HG03139 (cell line): ENCODE measurements at regions not wholly inside any gene's neighbourhood (a gene's known extent, or its start where the extent isn't known, plus 50 kb on each side); places are given as distances from the start of the nearest gene placed in this dataset.
"Not testable (repeated sequence)": the region's sequence is repeated elsewhere in the genome, so short reads cannot be mapped to it uniquely, and the experiment has no call there.

ENCODE experiments used
- ATAC-seq: cut with Tn5 transposase; IDR thresholded peaks from one replicate; pipeline ENCODE4 v1.9.1; 2021; ENCODE audit not compliant: unreplicated experiment

DNA sequence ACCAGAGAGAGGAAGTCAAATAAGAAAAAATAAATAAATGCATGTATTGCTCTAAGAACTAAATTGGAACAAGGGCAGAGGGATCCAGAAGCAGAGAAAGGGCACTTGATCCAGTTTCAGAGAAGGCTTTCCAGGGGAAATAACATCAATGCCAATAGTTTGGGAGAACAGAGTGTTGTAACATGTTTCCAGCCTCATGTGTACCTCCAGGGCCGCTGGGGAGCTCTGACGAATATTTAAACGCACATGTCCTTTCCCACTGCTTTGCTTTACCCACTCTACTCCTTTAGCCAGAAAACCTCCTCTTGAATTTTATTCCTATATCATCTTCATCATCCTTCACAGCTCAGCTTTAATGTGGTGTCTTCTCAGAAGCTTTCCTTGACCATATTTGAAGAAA lies 233.7 kb downstream of the ENC1 start:
- ATAC-seq = no peak

GRCh38 chr5:74405593-74405992 lies 234.9 kb downstream of the ENC1 start:
- no peak for ATAC-seq

DNA sequence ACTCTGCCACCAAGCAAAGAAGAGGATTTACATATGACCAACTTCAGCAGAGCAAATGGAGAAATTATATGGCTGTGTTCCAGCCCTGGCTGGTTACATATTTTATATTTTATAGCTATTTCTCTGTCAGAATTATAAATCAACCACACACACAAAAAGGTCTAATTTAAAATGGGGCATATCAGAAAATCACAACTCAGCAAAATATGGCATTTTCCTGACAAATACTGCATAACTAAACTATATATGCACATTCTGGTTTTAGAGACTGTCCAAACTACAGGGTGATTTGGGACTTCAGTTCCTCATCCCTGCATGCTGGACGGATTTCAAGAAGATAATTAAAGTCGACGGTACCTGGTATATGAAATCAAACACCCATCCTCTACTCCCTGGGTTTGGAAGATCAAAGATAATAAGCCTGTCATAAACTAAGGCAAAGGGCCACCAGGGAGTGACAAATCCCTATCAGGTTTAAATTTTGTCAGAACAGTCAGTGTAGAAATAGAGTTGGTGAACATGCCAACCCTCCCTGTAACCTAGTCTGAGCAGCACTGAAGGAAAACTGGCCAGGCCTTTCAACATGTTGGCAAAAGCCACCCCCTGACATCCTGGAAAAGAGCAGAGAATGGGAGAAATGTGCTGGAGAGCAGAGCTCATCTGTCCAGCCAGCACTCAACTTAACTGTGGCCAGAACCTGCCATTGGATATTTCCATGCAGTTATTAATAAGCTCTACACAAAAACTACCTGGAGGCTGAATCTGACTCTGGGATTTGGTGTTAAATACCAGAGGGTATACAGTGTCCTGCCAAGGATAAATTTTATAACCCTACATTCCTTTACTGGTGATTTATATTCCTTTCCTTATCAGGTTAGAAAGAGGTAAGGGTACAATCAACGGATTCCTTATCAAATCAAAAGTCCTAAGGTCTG lies 235.7 kb downstream of the ENC1 start:
- ATAC-seq = no peak

- ATAC-seq = no peak
Observed at GRCh38 chr5:74403771-74404170, 236.8 kb downstream of the ENC1 start.

GRCh38 chr5:74402553-74402952 lies 238.0 kb downstream of the ENC1 start:
- no peak for ATAC-seq

- ATAC-seq = no peak
Observed at GRCh38 chr5:74401946-74402320, 238.6 kb downstream of the ENC1 start.

DNA sequence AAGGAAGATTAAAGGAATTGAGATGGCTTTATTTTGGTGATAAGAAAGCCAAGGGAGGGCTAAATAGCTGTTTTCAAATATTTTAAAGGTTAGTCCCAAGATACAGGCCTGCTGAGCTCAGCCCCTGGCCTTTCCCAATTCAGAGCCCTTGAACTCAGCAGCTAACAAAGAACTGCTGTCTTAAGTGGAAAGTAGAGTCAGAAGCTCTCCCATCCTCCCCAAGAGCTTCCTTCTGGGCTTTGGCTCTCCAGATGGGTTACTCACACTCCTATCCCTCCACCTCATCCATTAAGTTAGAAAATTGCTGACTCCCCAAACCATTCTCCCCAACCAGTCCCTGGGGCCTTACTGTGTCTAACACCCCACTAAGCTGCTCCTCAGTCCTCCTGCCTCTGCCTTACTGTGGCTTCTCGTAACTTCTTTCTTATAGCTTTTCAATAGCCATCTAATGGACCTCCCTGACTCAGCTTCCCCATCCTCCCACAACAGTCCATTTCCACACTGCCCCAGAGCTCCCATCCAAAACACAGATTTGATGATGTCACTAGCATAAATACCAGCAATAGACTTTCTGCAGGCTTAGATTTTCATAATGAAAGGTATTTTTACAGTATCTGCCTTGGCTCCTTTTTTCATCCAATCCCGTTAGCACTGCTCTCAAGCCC lies 239.1 kb downstream of the ENC1 start:
- ATAC-seq = no peak

DNA sequence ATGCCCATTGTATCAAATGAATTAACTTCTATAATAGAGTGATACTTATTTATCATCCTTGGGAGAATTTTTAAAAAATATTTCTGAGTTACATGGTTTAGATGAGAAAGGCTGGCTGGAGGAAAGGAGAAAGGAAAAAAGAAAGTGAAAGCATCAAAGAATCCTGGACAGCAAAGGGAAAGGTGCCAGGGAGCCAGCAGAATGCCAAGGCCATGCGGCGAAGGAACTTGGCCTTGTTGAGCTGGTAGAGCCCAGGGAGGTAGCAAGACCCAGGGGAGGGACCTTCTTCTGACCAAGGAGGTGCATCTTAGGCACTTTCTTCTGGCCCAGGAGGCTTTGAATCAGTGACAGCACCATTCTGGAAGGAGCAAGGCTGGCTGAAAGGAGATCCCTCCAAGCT lies 240.5 kb downstream of the ENC1 start:
- no peak for ATAC-seq

DNA sequence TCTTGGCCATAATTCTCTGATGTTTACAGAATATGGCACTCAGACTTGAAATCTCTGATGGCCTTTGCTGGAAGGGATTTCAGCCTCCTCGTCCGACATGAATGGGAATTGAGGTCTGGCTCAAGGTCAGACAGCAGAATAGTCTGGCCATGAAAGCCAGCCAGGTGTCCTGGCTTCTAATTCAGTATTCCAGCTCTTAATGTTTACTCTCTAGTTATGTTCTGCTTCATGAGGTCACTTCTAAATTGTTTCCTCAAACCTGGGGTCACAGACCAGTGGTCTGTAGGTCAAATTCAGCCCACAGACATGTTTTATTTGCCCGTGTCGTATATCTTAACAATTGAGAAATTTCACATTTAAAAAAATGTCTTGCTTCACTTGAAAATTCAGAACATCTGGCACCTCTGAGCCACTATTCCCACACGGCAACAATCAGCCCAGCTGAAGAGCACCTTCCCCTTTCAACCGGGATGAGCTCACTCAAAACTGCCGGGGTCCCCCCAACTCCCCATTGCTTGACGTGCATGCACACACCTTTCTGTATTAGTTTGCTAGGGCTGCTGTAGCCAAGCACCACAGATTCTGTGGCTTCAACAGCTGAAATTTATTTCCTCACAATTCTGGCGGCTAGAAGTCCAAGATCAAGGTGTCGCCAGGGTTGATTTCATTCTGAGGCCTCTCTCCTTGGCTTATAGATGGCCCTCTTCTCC lies 243.5 kb downstream of the ENC1 start:
- ATAC-seq = no peak

- no peak for ATAC-seq
Observed at GRCh38 chr5:74394916-74395880, 245.3 kb downstream of the ENC1 start.

GRCh38 chr5:74394528-74394915 lies 246.0 kb downstream of the ENC1 start:
- no peak for ATAC-seq

- ATAC-seq = no peak
Observed at GRCh38 chr5:74393943-74394342, 246.6 kb downstream of the ENC1 start.

DNA sequence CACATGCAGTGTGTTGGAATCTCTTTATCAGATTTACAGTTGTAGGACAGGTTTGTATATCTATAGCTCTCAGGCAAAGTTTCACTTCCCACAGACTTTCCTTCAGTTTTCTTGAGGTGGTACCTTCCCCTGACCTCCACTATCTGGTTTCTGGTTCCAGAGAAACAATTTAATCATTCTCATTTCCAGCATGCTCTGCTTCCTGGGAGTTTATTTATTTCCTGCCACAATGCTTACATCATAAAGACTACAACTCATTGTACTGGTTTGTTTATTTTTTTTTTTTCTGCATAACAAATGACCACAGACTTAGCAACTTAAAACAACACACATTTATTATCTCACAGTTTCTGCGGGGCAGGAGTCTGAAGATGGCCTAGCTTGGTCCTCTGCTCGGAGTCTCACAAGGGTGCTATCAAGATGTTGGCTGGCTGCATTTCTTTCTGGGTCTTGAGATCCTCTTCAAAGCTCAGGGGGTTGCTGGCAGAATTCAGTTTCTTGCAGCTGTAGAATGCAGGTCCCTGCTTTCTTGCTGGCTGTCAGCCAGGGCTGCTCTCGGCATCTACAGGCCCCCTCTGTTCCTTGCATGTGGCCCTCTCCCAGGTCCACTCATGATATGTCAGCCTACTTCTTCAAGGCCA lies 247.7 kb downstream of the ENC1 start:
- no peak for ATAC-seq

GRCh38 chr5:74391410-74391809 lies 249.1 kb downstream of the ENC1 start:
- ATAC-seq = no peak

DNA sequence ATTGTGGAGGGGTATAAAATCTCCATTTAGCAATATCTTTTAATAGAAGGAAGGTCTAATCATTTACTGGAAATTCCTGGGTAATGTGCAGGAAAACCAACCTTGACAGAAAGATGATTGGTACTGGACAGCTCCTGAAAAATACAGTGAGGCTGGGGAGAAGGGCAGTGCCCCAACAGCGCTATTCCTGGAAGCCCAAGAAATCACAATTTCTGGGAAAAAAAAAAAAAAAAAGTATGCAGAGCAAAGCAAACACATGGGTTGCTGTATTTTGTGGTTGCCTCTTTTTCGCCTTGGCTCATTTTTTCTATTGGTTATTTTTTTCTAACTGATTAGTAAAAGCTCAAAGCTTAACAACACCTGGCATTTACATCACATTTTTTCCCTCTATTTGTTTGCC lies 249.7 kb downstream of the ENC1 start:
- ATAC-seq = no peak

DNA sequence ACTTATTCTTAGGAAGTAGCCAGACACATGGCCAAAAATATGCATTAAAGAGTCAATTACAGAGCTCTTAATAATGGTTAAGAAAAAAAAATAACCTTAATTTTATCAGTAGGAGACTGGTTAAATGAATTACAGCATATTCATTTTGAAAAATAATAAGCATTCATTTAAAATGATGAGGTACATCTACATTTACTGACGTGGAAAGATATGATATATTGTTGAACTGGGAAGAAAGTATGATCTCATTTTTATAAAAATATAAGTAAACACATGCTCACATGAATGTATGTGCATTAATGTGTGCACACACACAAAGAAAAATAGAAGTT lies 250.3 kb downstream of the ENC1 start:
- ATAC-seq = no peak

GRCh38 chr5:74389531-74390305 lies 250.8 kb downstream of the ENC1 start:
- ATAC-seq = no peak

- ATAC-seq = not testable (repeated sequence)
Observed at GRCh38 chr5:74388411-74388810, 252.1 kb downstream of the ENC1 start.

DNA sequence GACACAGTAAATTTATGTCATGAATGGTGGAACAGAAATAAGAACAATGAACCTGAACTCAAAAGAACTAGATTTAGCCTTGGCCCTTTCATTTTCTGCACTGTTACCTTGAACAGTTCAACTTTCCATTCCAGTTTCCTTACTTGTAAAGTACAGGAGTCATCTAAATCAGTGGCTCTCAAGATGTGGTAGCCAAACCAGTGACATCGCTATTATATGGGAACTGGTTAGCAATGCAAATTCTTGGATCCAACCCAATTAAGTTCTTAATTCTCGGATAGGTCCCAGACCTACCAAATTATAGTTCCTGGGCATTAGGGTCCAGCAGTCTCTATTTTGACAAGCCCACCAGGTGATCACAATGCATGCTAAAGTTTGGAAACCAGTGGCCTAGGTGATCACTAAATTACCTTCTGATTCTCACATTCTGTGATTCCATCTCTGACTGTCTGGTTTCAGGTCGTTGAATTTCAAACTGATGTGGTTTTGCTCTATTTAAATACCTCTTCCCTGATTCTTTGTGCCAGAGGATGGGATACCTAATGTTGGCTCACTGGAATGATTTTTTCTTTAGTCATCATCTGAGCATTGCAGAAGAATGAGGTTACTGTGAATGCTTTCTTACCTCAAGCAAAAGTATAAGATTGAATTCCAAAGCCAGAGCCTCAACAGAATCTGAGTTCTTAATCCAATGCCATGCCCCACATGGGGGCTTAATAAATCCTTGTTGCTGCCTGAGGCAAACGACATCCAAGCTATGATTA lies 253.8 kb downstream of the ENC1 start:
- ATAC-seq = no peak
